Psoas muscle (tissue), 7 donors: ENCODE measurements at regions not wholly inside any gene's neighbourhood (a gene's known extent, or its start where the extent isn't known, plus 50 kb on each side); places are given as distances from the start of the nearest gene placed in this dataset.

Experiments
- ATAC-seq, 4 donors: fragments of 200-7000 bp; cut with Tn5 transposase; one replicate each; pipeline ENCODE4 v1.9.1; 2020; ENCODE audit warnings: moderate library complexity in 3 of 4, mild to moderate bottlenecking in 2 of 4
- DNase-seq, 2 donors: peaks; one replicate each; pipeline ENCODE4 v3.0.0-alpha.2; 2020
- H3K27ac ChIP-seq: fragments of 200-600 bp; one replicate; pipeline ENCODE4 v1.8.0; 2022
- H3K27me3 ChIP-seq, 3 donors: fragments of 200-600 bp in 1 of 3; one replicate each; pipeline versions ENCODE4 v1.6.1 to v1.8.0; 2013 to 2022; ENCODE audit warnings: low read length in 2 of 3, mild to moderate bottlenecking in 2 of 3, moderate library complexity in 1 of 3; ENCODE audit not compliant: insufficient read depth in 3 of 3
- H3K36me3 ChIP-seq, 2 donors: fragments of 200-600 bp in 1 of 2; one replicate each; pipeline versions ENCODE4 v1.6.1 to v1.8.0; 2013 to 2022; ENCODE audit warnings: low read depth in 1 of 2, mild to moderate bottlenecking in 1 of 2, moderate library complexity in 1 of 2; ENCODE audit not compliant: insufficient read depth in 1 of 2
- H3K4me1 ChIP-seq: fragments of 200-600 bp; one replicate; pipeline ENCODE4 v1.8.0; 2022
- H3K4me3 ChIP-seq: fragments of 200-600 bp; one replicate; pipeline ENCODE4 v1.8.0; 2022; ENCODE audit warnings: mild to moderate bottlenecking
- H3K9me3 ChIP-seq: fragments of 200-600 bp; one replicate; pipeline ENCODE4 v1.8.0; 2022
- CTCF ChIP-seq: fragments of 200-600 bp; IDR thresholded peaks from one replicate; pipeline ENCODE4 v1.8.0; 2022; ENCODE audit warnings: antibody characterized with exemption
- WGBS, 3 donors: extraction: QIAGEN DNeasy Blood & Tissue Kit; methylation state at CpG; one replicate each; pipeline versions ENCODE4 v1.1.6 to v1.1.7; 2013; 5-methylcytosine and 5-hydroxymethylcytosine counted together
- intact Hi-C, 2 donors: fragments of 100-400 bp; cut with DNase I; formaldehyde crosslinking; loops; one replicate each; pipeline versions ENCODE4 v1.11.0 to v1.14.2; 2022
- donor health status: healthy with polysubstance abuse.
- donor health status: DM: no; HTN: no; CAD: no; lungs with moderate emphysema.
- donor health status: Bipolar disorder and iron deficiency.
- donor health status: healthy.
- donor health status: DM: yes; HTN: yes; CAD: no.
- donor health status: DM: no; HTN: no; CAD: no.
- donor health status: DM: yes; HTN: yes; CAD: no.

GRCh38 chr4:111802191-111802590 is 343.1 kb upstream of the FAM241A start:
- Histone ChIP-seq H3K4me3 (no peak overlapping the region), H3K4me1 (no peaks in the 10 kb centered on the region), H3K27me3 (peaks cover 0 to 2% (median under 1%) of the 10 kb centered on the region in 3 donors), H3K9me3 (no peaks in the 10 kb centered on the region), H3K36me3 (no peaks in the 10 kb centered on the region), H3K27ac (no peak overlapping the region)
- ATAC-seq = no peak
- intact Hi-C loops = no loop called here
- no peak for DNase-seq
- no peak for TF ChIP-seq CTCF
- WGBS, 3 donors = 70 to 72% (median 72%) methylated on average over 3 of the region's 3 CpGs

GRCh38 chr4:111806331-111806730 is 338.9 kb upstream of the FAM241A start:
- no peak for DNase-seq
- H3K36me3 ChIP-seq = no peaks in the 10 kb centered on the region
- no peak overlapping the region for H3K4me3 ChIP-seq
- H3K9me3 ChIP-seq = no peaks in the 10 kb centered on the region
- H3K27ac ChIP-seq = no peak overlapping the region
- 48 to 51% (median 49%) methylated on average over 5 of the region's 5 CpGs for WGBS, 3 donors
- no peak for TF ChIP-seq CTCF
- intact Hi-C loops = no loop called here
- ATAC-seq = no peak
- H3K4me1 ChIP-seq = no peaks in the 10 kb centered on the region
- peaks cover 0 to 10% (median 2%) of the 10 kb centered on the region in 3 donors for H3K27me3 ChIP-seq

- no peaks in the 10 kb centered on the region for H3K36me3 ChIP-seq
- no peak for TF ChIP-seq CTCF
- peaks cover 0 to 10% (median 2%) of the 10 kb centered on the region in 3 donors for H3K27me3 ChIP-seq
- 19 to 25% (median 20%) methylated on average over 5 of the region's 5 CpGs for WGBS, 3 donors
- intact Hi-C loops = no loop called here
- H3K27ac ChIP-seq = no peak overlapping the region
- DNase-seq (no peak), ATAC-seq (no peak)
- no peaks in the 10 kb centered on the region for H3K4me1 ChIP-seq
- H3K9me3 ChIP-seq = no peaks in the 10 kb centered on the region
- no peak overlapping the region for H3K4me3 ChIP-seq
These were observed 337.7 kb upstream of the FAM241A start for GRCh38 chr4:111807576-111807975.

GRCh38 chr4:111808174-111808573 is 337.1 kb upstream of the FAM241A start:
- no peaks in the 10 kb centered on the region for H3K4me1 ChIP-seq
- intact Hi-C loops = no loop called here
- H3K27me3 ChIP-seq = peaks cover 0 to 10% (median 2%) of the 10 kb centered on the region in 3 donors
- 48 to 56% (median 53%) methylated on average over 2 of the region's 2 CpGs for WGBS, 3 donors
- ATAC-seq (no peak), DNase-seq (no peak)
- TF ChIP-seq CTCF = no peak
- H3K4me3 ChIP-seq = no peak overlapping the region
- H3K9me3 ChIP-seq = no peaks in the 10 kb centered on the region
- H3K36me3 ChIP-seq = no peaks in the 10 kb centered on the region
- no peak overlapping the region for H3K27ac ChIP-seq

- ATAC-seq (no peak), DNase-seq (no peak)
- Histone ChIP-seq H3K4me1 (no peaks in the 10 kb centered on the region), H3K36me3 (no peaks in the 10 kb centered on the region), H3K4me3 (no peak overlapping the region), H3K9me3 (no peaks in the 10 kb centered on the region), H3K27me3 (peaks cover 0 to 10% (median 0%) of the 10 kb centered on the region in 3 donors), H3K27ac (no peak overlapping the region)
- intact Hi-C loops = no loop called here
- 37 to 43% (median 43%) methylated on average over 2 of the region's 2 CpGs for WGBS, 3 donors
- TF ChIP-seq CTCF = no peak
These were observed 333.6 kb upstream of the FAM241A start for GRCh38 chr4:111811661-111812060.
